Thyroid gland (tissue), 4 donors: ENCODE measurements at regions not wholly inside any gene's neighbourhood (a gene's known extent, or its start where the extent isn't known, plus 50 kb on each side); places are given as distances from the start of the nearest gene placed in this dataset.

ENCODE experiments used
- POLR2A ChIP-seq, 2 donors: fragments of 450-650 bp; IDR thresholded peaks; one replicate each; pipeline ENCODE4 v1.6.1; 2017; ENCODE audit warnings: antibody characterized with exemption in 2 of 2, mild to moderate bottlenecking in 2 of 2, moderate library complexity in 1 of 2
- TF ChIP-seq, protein P1 (sequence below), 6 experiments: fragments of 200-600 bp in 3 of 6; fragments of 450-650 bp in 3 of 6; sonication (generic) in 3 of 6; IDR thresholded peaks; one replicate each; pipeline ENCODE4 v1.5.1; 2016 to 2019; ENCODE audit warnings: antibody characterized with exemption in 6 of 6, mild to moderate bottlenecking in 2 of 6, inconsistent platforms in 1 of 6, moderate library complexity in 1 of 6

DNA sequence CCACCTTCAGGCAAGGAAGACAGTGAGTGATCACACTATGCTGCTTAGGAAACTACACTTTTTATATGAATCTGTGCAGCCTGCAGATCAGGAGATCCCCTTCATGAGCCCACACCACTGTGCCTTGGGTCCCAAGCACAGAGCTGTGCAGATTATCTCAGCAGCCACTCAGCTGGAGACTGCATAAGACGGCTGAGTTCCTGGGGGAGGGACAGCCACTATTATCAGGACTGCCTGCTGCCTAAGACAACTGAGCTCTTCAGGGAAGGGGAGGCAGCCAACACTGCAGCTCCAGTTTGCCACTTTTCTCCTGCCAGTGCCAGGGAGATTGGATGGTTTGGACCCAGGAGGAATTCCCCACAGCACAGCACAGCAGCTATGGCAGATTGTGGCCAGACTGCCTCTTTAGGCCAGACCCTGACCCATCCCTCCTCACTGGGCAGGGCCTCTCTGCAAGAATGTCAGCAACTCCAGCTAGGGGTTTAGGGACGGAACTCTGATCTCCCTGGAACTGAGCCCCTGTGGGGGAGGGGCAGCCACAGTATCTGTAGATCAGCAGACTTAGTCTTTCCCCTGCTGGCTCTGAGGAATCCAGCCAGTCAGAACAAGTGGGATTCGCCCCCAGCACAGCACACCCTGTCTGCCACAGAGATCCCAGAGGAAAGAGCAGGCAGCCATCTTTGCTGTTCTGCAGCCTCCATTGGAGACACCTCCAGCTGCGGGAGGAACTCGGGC, 141.3 kb downstream of the KLHL28 start:
- TF ChIP-seq, protein P1, sequence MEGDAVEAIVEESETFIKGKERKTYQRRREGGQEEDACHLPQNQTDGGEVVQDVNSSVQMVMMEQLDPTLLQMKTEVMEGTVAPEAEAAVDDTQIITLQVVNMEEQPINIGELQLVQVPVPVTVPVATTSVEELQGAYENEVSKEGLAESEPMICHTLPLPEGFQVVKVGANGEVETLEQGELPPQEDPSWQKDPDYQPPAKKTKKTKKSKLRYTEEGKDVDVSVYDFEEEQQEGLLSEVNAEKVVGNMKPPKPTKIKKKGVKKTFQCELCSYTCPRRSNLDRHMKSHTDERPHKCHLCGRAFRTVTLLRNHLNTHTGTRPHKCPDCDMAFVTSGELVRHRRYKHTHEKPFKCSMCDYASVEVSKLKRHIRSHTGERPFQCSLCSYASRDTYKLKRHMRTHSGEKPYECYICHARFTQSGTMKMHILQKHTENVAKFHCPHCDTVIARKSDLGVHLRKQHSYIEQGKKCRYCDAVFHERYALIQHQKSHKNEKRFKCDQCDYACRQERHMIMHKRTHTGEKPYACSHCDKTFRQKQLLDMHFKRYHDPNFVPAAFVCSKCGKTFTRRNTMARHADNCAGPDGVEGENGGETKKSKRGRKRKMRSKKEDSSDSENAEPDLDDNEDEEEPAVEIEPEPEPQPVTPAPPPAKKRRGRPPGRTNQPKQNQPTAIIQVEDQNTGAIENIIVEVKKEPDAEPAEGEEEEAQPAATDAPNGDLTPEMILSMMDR (IDR thresholded peaks at IDR 0.05), result no peak
- TF ChIP-seq POLR2A (IDR thresholded peaks at IDR 0.05), result no peak
